ENCODE measurements at regions not wholly inside any gene's neighbourhood (a gene's known extent, or its start where the extent isn't known, plus 50 kb on each side); places are given as distances from the start of the nearest gene placed in this dataset.

- peak; percentile 52 for ATAC-seq
- TF ChIP-seq ZC3H10 (CRISPR knock-in tag; IDR thresholded peaks at IDR 0.05) (no peak), CREB5 (CRISPR knock-in tag; IDR thresholded peaks at IDR 0.05; ENCODE audit: low read depth) (no peak), ZFP3 (CRISPR knock-in tag; IDR thresholded peaks at IDR 0.05) (no peak), POU6F1 (CRISPR knock-in tag; IDR thresholded peaks at IDR 0.05; ENCODE audit: borderline replicate concordance, low read depth) (no peak), OSR1 (CRISPR knock-in tag; IDR thresholded peaks at IDR 0.05) (no peak), PPARA (CRISPR knock-in tag; IDR thresholded peaks at IDR 0.05; ENCODE audit: borderline replicate concordance) (no peak), GLIS3 (CRISPR knock-in tag; IDR thresholded peaks at IDR 0.05) (no peak), ESRRG (CRISPR knock-in tag; IDR thresholded peaks at IDR 0.05) (no peak), TOX (CRISPR knock-in tag; IDR thresholded peaks at IDR 0.05; ENCODE audit: borderline replicate concordance) (no peak), ZNF565 (CRISPR knock-in tag; conservative IDR thresholded peaks at IDR 0.05; ENCODE audit: low read depth) (no peak), ISL1 (CRISPR knock-in tag; IDR thresholded peaks at IDR 0.05) (no peak), RARB (CRISPR knock-in tag; IDR thresholded peaks at IDR 0.05) (no peak), ARNTL (CRISPR knock-in tag; IDR thresholded peaks at IDR 0.05; ENCODE audit: borderline replicate concordance, low read depth) (no peak), SNAI2 (CRISPR knock-in tag; IDR thresholded peaks at IDR 0.05) (no peak), CSRNP3 (CRISPR knock-in tag; IDR thresholded peaks at IDR 0.05) (no peak)
- TF ChIP-seq, protein P1, sequence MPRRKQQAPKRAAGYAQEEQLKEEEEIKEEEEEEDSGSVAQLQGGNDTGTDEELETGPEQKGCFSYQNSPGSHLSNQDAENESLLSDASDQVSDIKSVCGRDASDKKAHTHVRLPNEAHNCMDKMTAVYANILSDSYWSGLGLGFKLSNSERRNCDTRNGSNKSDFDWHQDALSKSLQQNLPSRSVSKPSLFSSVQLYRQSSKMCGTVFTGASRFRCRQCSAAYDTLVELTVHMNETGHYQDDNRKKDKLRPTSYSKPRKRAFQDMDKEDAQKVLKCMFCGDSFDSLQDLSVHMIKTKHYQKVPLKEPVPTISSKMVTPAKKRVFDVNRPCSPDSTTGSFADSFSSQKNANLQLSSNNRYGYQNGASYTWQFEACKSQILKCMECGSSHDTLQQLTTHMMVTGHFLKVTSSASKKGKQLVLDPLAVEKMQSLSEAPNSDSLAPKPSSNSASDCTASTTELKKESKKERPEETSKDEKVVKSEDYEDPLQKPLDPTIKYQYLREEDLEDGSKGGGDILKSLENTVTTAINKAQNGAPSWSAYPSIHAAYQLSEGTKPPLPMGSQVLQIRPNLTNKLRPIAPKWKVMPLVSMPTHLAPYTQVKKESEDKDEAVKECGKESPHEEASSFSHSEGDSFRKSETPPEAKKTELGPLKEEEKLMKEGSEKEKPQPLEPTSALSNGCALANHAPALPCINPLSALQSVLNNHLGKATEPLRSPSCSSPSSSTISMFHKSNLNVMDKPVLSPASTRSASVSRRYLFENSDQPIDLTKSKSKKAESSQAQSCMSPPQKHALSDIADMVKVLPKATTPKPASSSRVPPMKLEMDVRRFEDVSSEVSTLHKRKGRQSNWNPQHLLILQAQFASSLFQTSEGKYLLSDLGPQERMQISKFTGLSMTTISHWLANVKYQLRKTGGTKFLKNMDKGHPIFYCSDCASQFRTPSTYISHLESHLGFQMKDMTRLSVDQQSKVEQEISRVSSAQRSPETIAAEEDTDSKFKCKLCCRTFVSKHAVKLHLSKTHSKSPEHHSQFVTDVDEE (CRISPR knock-in tag; IDR thresholded peaks at IDR 0.05), result no peak
These were observed 593.9 kb upstream of the NETO1 start for GRCh38 chr18:73461780-73462059.

DNA sequence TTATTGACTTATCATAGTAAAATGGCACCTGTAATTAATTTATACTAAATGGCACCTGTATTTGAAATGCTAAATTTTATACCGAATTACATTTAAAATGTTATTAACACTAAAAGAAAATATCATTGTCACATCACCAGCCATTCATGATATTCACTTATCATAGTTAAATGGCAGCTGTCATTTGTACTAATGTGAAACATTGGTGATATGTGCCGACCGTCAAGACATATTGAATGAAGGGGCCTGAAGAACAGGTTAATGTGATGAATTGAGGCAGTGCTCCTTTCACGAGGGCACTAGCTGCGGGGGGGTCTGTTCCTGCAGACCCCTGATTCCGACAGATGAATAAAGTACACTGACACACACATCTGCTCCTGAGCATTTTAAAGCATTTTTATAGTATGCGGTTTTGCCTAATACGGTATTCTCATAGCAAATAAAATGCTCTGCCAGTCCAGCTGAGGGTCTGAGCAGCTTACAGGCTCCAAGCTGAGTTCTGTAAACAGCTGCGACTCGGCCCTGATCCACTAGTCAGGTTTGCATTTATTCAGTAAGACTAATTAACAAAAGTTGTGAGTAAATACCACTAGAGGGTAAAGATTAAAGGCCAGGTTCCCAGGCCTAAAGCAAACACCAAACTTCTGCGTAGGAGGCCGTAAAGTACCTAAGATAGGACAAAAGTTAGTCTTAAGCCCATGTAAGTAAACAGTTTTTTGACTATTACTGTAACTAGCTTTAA, 593.4 kb upstream of the NETO1 start:
- ATAC-seq, result no peak
- no peak for TF ChIP-seq ZFP3 (CRISPR knock-in tag; IDR thresholded peaks at IDR 0.05)

- peak; percentile 31; the same call in 2 of the 3 replicates for ATAC-seq
- TF ChIP-seq, protein P1 (CRISPR knock-in tag; IDR thresholded peaks at IDR 0.05), result no peak
- no peak for TF ChIP-seq OSR1 (CRISPR knock-in tag; IDR thresholded peaks at IDR 0.05)
- TF ChIP-seq PPARA (CRISPR knock-in tag; IDR thresholded peaks at IDR 0.05; ENCODE audit: borderline replicate concordance), result no peak
- no peak for TF ChIP-seq ZFP3 (CRISPR knock-in tag; IDR thresholded peaks at IDR 0.05)
- TF ChIP-seq GLIS3 (CRISPR knock-in tag; IDR thresholded peaks at IDR 0.05), result no peak
- no peak for TF ChIP-seq BACH2 (CRISPR knock-in tag; IDR thresholded peaks at IDR 0.05; ENCODE audit: borderline replicate concordance)
- no peak for TF ChIP-seq ZNF8 (CRISPR knock-in tag; IDR thresholded peaks at IDR 0.05)
- TF ChIP-seq ISL1 (CRISPR knock-in tag; IDR thresholded peaks at IDR 0.05), result no peak
- TF ChIP-seq CSRNP3 (CRISPR knock-in tag; IDR thresholded peaks at IDR 0.05), result no peak
- TF ChIP-seq CSDC2 (CRISPR knock-in tag; IDR thresholded peaks at IDR 0.05), result no peak
- TF ChIP-seq ESRRG (CRISPR knock-in tag; IDR thresholded peaks at IDR 0.05), result no peak
- no peak for TF ChIP-seq SNAI2 (CRISPR knock-in tag; IDR thresholded peaks at IDR 0.05)
- no peak for TF ChIP-seq PATZ1 (CRISPR knock-in tag; IDR thresholded peaks at IDR 0.05; ENCODE audit: borderline replicate concordance)
These were observed 590.6 kb upstream of the NETO1 start for GRCh38 chr18:73458186-73458964.
